ENCODE measurements at regions not wholly inside any gene's neighbourhood (a gene's known extent, or its start where the extent isn't known, plus 50 kb on each side); places are given as distances from the start of the nearest gene placed in this dataset.

GRCh38 chr18:10054366-10054765 is 140.6 kb downstream of the VAPA start:
- no peak for TF ChIP-seq CTCF (conservative IDR thresholded peaks at IDR 0.05; ENCODE audit: control insufficient read depth, insufficient read depth, low read depth, low read length)
- no peak overlapping the region for H3K4me3 ChIP-seq (ENCODE audit: control insufficient read depth, low read depth, low read length)
- no peak for DNase-seq (ENCODE audit: low read depth)

GRCh38 chr18:10055125-10055750 is 141.4 kb downstream of the VAPA start:
- DNase-seq (ENCODE audit: low read depth), result peak; percentile 59
- TF ChIP-seq CTCF (conservative IDR thresholded peaks at IDR 0.05; ENCODE audit: control insufficient read depth, insufficient read depth, low read depth, low read length), result no peak
- H3K4me3 ChIP-seq (ENCODE audit: control insufficient read depth, low read depth, low read length), result no peak overlapping the region

- no peak for DNase-seq (ENCODE audit: low read depth)
- no peak overlapping the region for H3K4me3 ChIP-seq (ENCODE audit: control insufficient read depth, low read depth, low read length)
- no peak for TF ChIP-seq CTCF (conservative IDR thresholded peaks at IDR 0.05; ENCODE audit: control insufficient read depth, insufficient read depth, low read depth, low read length)
Observed at GRCh38 chr18:10056506-10056905, 142.7 kb downstream of the VAPA start.

GRCh38 chr18:10057401-10057893 is 143.6 kb downstream of the VAPA start:
- no peak for TF ChIP-seq CTCF (conservative IDR thresholded peaks at IDR 0.05; ENCODE audit: control insufficient read depth, insufficient read depth, low read depth, low read length)
- no peak overlapping the region for H3K4me3 ChIP-seq (ENCODE audit: control insufficient read depth, low read depth, low read length)
- DNase-seq (ENCODE audit: low read depth), result no peak

- H3K4me3 ChIP-seq (ENCODE audit: control insufficient read depth, low read depth, low read length), result no peak overlapping the region
- peak; percentile 89 for DNase-seq (ENCODE audit: low read depth)
Observed at GRCh38 chr18:10057894-10058791, 144.3 kb downstream of the VAPA start.

More at GRCh38 chr18:10057894-10058791, 144.3 kb downstream of the VAPA start:
- TF ChIP-seq CTCF (conservative IDR thresholded peaks at IDR 0.05; ENCODE audit: control insufficient read depth, insufficient read depth, low read depth, low read length), result no peak
